ENCODE measurements at regions not wholly inside any gene's neighbourhood (a gene's known extent, or its start where the extent isn't known, plus 50 kb on each side); places are given as distances from the start of the nearest gene placed in this dataset.

DNA sequence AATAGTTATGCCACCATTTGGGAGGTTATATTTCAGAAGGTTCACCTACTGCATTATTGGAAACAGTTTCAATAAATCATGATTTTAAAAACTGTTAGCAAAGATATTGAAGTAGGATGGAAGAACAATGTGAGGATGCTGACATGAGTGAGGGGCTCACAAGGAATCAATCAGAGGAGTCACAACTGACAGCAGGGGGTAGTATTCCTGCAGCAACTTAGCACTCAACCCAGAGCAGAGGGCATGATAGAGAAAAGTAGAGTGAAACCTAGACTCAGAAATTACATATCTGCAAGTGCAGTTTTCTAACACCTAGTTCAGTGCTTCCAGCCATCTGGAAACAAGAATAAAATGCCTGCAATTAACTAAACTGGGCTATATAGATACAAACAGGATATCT lies 772.5 kb upstream of the USP15 start:
- TF ChIP-seq, protein P1, sequence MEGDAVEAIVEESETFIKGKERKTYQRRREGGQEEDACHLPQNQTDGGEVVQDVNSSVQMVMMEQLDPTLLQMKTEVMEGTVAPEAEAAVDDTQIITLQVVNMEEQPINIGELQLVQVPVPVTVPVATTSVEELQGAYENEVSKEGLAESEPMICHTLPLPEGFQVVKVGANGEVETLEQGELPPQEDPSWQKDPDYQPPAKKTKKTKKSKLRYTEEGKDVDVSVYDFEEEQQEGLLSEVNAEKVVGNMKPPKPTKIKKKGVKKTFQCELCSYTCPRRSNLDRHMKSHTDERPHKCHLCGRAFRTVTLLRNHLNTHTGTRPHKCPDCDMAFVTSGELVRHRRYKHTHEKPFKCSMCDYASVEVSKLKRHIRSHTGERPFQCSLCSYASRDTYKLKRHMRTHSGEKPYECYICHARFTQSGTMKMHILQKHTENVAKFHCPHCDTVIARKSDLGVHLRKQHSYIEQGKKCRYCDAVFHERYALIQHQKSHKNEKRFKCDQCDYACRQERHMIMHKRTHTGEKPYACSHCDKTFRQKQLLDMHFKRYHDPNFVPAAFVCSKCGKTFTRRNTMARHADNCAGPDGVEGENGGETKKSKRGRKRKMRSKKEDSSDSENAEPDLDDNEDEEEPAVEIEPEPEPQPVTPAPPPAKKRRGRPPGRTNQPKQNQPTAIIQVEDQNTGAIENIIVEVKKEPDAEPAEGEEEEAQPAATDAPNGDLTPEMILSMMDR (IDR thresholded peaks at IDR 0.05; ENCODE audit: insufficient read depth, low read length): no peak
- TF ChIP-seq POLR2AphosphoS5 (IDR thresholded peaks at IDR 0.05; ENCODE audit: low read depth) (no peak), GABPA (IDR thresholded peaks at IDR 0.05; ENCODE audit: low read depth) (no peak)
- TF ChIP-seq, protein P2, sequence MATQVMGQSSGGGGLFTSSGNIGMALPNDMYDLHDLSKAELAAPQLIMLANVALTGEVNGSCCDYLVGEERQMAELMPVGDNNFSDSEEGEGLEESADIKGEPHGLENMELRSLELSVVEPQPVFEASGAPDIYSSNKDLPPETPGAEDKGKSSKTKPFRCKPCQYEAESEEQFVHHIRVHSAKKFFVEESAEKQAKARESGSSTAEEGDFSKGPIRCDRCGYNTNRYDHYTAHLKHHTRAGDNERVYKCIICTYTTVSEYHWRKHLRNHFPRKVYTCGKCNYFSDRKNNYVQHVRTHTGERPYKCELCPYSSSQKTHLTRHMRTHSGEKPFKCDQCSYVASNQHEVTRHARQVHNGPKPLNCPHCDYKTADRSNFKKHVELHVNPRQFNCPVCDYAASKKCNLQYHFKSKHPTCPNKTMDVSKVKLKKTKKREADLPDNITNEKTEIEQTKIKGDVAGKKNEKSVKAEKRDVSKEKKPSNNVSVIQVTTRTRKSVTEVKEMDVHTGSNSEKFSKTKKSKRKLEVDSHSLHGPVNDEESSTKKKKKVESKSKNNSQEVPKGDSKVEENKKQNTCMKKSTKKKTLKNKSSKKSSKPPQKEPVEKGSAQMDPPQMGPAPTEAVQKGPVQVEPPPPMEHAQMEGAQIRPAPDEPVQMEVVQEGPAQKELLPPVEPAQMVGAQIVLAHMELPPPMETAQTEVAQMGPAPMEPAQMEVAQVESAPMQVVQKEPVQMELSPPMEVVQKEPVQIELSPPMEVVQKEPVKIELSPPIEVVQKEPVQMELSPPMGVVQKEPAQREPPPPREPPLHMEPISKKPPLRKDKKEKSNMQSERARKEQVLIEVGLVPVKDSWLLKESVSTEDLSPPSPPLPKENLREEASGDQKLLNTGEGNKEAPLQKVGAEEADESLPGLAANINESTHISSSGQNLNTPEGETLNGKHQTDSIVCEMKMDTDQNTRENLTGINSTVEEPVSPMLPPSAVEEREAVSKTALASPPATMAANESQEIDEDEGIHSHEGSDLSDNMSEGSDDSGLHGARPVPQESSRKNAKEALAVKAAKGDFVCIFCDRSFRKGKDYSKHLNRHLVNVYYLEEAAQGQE (IDR thresholded peaks at IDR 0.05; ENCODE audit: insufficient replicate concordance, low read depth): no peak
